Esophagus muscularis mucosa (tissue), 4 donors: ENCODE measurements at regions not wholly inside any gene's neighbourhood (a gene's known extent, or its start where the extent isn't known, plus 50 kb on each side); places are given as distances from the start of the nearest gene placed in this dataset.

Experiments used
- EP300 ChIP-seq: sonication (generic); formaldehyde crosslinking; IDR thresholded peaks from one replicate; pipeline ENCODE4 v1.6.1; 2017; ENCODE audit warnings: antibody characterized with exemption
- POLR2A ChIP-seq: fragments of 450-650 bp; IDR thresholded peaks from one replicate; pipeline ENCODE4 v1.6.1; 2017; ENCODE audit warnings: antibody characterized with exemption, moderate library complexity, mild to moderate bottlenecking, low read depth
- TF ChIP-seq, protein P1 (sequence below), 3 experiments: fragments of 200-600 bp in 2 of 3; fragments of 450-650 bp in 1 of 3; sonication (generic) in 2 of 3; IDR thresholded peaks; one replicate each; pipeline ENCODE4 v1.5.1; 2017 to 2019; ENCODE audit warnings: antibody characterized with exemption in 3 of 3, mild to moderate bottlenecking in 2 of 3, moderate library complexity in 1 of 3

DNA sequence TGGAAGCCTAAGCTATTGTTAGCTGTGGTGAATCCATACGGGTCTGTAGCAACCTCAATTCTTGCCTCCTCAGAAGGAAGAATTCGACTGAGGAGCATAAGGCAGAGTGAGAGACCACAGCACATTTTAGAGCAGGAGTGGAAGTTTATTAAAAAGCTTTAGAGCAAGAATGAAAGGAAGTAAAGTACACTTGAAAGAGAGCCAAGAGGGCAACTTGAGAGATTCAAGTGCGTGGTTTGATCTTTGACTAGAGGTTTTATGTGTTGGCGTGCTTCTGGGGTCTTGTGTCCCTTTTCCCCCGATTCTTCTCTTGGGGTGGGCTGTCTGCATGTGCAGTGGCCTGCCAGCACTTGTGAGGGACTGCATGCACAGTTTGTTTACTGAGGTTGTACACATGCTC lies 880.6 kb upstream of the INTU start:
- TF ChIP-seq POLR2A (no peak), EP300 (no peak)
- TF ChIP-seq, protein P1, sequence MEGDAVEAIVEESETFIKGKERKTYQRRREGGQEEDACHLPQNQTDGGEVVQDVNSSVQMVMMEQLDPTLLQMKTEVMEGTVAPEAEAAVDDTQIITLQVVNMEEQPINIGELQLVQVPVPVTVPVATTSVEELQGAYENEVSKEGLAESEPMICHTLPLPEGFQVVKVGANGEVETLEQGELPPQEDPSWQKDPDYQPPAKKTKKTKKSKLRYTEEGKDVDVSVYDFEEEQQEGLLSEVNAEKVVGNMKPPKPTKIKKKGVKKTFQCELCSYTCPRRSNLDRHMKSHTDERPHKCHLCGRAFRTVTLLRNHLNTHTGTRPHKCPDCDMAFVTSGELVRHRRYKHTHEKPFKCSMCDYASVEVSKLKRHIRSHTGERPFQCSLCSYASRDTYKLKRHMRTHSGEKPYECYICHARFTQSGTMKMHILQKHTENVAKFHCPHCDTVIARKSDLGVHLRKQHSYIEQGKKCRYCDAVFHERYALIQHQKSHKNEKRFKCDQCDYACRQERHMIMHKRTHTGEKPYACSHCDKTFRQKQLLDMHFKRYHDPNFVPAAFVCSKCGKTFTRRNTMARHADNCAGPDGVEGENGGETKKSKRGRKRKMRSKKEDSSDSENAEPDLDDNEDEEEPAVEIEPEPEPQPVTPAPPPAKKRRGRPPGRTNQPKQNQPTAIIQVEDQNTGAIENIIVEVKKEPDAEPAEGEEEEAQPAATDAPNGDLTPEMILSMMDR (IDR thresholded peaks at IDR 0.05), result no peak
